Small intestine (tissue), 7 donors: ENCODE measurements at regions not wholly inside any gene's neighbourhood (a gene's known extent, or its start where the extent isn't known, plus 50 kb on each side); places are given as distances from the start of the nearest gene placed in this dataset.

ENCODE experiments used
- DNase-seq, 2 donors: peaks; one replicate each; pipeline versions ENCODE4 v3.0.0 to v3.0.0-alpha.2; 2013
- FAIRE-seq: peaks from 2 replicates; lab custom pipeline; 2012; peaks lifted over from hg19 to GRCh38; lab: Jason Lieb, UNC
- H3K27ac ChIP-seq, 3 donors: one replicate each; pipeline ENCODE4 v1.5.1; 2013; ENCODE audit warnings: low read length in 2 of 3, mild to moderate bottlenecking in 2 of 3, control low read depth in 1 of 3, inconsistent platforms in 1 of 3, low read depth in 1 of 3, moderate library complexity in 1 of 3
- H3K27me3 ChIP-seq, 3 donors: one replicate each; pipeline ENCODE4 v1.6.1; 2013; ENCODE audit warnings: low read length in 3 of 3, inconsistent platforms in 1 of 3; ENCODE audit not compliant: control insufficient read depth in 3 of 3, insufficient read depth in 3 of 3
- H3K36me3 ChIP-seq, 3 donors: one replicate each; pipeline ENCODE4 v1.6.1; 2013; ENCODE audit warnings: low read length in 3 of 3, inconsistent platforms in 1 of 3, low read depth in 1 of 3, mild to moderate bottlenecking in 1 of 3, moderate library complexity in 1 of 3; ENCODE audit not compliant: control insufficient read depth in 3 of 3, insufficient read depth in 2 of 3
- H3K4me1 ChIP-seq, 3 donors: one replicate each; pipeline ENCODE4 v1.6.1; 2013; ENCODE audit warnings: low read length in 2 of 3, inconsistent platforms in 1 of 3, low read depth in 1 of 3, mild to moderate bottlenecking in 1 of 3, moderate library complexity in 1 of 3; ENCODE audit not compliant: control insufficient read depth in 3 of 3, insufficient read depth in 2 of 3
- H3K4me3 ChIP-seq, 3 donors: one replicate each; pipeline ENCODE4 v1.5.1; 2013; ENCODE audit warnings: low read length in 3 of 3, control low read depth in 1 of 3, inconsistent platforms in 1 of 3, low read depth in 1 of 3, mild to moderate bottlenecking in 1 of 3, moderate library complexity in 1 of 3
- H3K9me3 ChIP-seq, 2 donors: one replicate each; pipeline ENCODE4 v1.6.1; 2013; ENCODE audit warnings: low read depth in 1 of 2, low read length in 1 of 2; ENCODE audit not compliant: control insufficient read depth in 2 of 2, insufficient read depth in 1 of 2
- WGBS, 3 donors: extraction: QIAGEN DNeasy Blood & Tissue Kit; methylation state at CpG; one replicate each; pipeline ENCODE4 v1.1.7; 2013; 5-methylcytosine and 5-hydroxymethylcytosine counted together
- donor health status: healthy with polysubstance abuse.
- donor health status: control.
- donor health status: control.
- donor health status: Bipolar disorder and iron deficiency.
- donor health status: healthy.

- H3K4me1 ChIP-seq, result peaks cover 0 to 10% (median 4%) of the 10 kb centered on the region in 3 donors
- H3K36me3 ChIP-seq, result no peaks in the 10 kb centered on the region
- H3K27me3 ChIP-seq, result no peaks in the 10 kb centered on the region
- peaks cover 0 to 16% of the 10 kb centered on the region in 2 donors for H3K9me3 ChIP-seq
- no peak overlapping the region for H3K27ac ChIP-seq
- no peak overlapping the region for H3K4me3 ChIP-seq
- FAIRE-seq, result no peak
- DNase-seq, result no peak
- WGBS, 3 donors, result 86 to 99% (median 96%) methylated on average over 2 of the region's 2 CpGs
These were observed 98.1 kb upstream of the NRIP1 start for GRCh38 chr21:15162921-15163320.

GRCh38 chr21:15164273-15164672 is 99.5 kb upstream of the NRIP1 start:
- FAIRE-seq (no peak), DNase-seq (no peak)
- WGBS, 3 donors, result 84 to 94% (median 90%) methylated on average over 9 of the region's 9 CpGs
- Histone ChIP-seq H3K4me3 (no peak overlapping the region), H3K27me3 (no peaks in the 10 kb centered on the region), H3K27ac (peak overlapping the region in 2 of 3 donors; percentile 38 to 41), H3K4me1 (peaks cover 0 to 9% (median 4%) of the 10 kb centered on the region in 3 donors), H3K36me3 (no peaks in the 10 kb centered on the region), H3K9me3 (peaks cover 0 to 11% of the 10 kb centered on the region in 2 donors)

- peaks cover 0 to 11% of the 10 kb centered on the region in 2 donors for H3K9me3 ChIP-seq
- 13 to 55% (median 33%) methylated on average over 2 of the region's 2 CpGs for WGBS, 3 donors
- no peak overlapping the region for H3K4me3 ChIP-seq
- no peaks in the 10 kb centered on the region for H3K36me3 ChIP-seq
- DNase-seq, result peak; percentile 76 to 94
- H3K27ac ChIP-seq, result peak overlapping the region in 1 of 3 donors; percentile 41
- peak; percentile 44 for FAIRE-seq
- peaks cover 0 to 4% (median 4%) of the 10 kb centered on the region in 3 donors for H3K4me1 ChIP-seq
- H3K27me3 ChIP-seq, result no peaks in the 10 kb centered on the region
These were observed 100.0 kb upstream of the NRIP1 start for GRCh38 chr21:15164678-15165303.

- no peaks in the 10 kb centered on the region for H3K36me3 ChIP-seq
- 77 to 85% (median 79%) methylated on average over 2 of the region's 2 CpGs for WGBS, 3 donors
These were observed 105.8 kb upstream of the NRIP1 start for GRCh38 chr21:15170614-15171013.

GRCh38 chr21:15171546-15171945 is 106.7 kb upstream of the NRIP1 start:
- no peaks in the 10 kb centered on the region for H3K27me3 ChIP-seq
- FAIRE-seq (no peak), DNase-seq (no peak)
- no peak overlapping the region for H3K4me3 ChIP-seq
- 84 to 89% (median 87%) methylated on average over 4 of the region's 4 CpGs for WGBS, 3 donors
- H3K4me1 ChIP-seq, result peaks cover 0 to 2% (median 0%) of the 10 kb centered on the region in 3 donors
- H3K27ac ChIP-seq, result no peak overlapping the region
- no peaks in the 10 kb centered on the region for H3K9me3 ChIP-seq
- no peaks in the 10 kb centered on the region for H3K36me3 ChIP-seq

More at GRCh38 chr21:15170614-15171013, 105.8 kb upstream of the NRIP1 start:
- Histone ChIP-seq H3K27ac (no peak overlapping the region), H3K4me1 (peaks cover 0 to 2% (median 0%) of the 10 kb centered on the region in 3 donors), H3K4me3 (no peak overlapping the region), H3K9me3 (peaks cover 0 to 3% of the 10 kb centered on the region in 2 donors), H3K27me3 (no peaks in the 10 kb centered on the region)
- no peak for DNase-seq
- FAIRE-seq, result no peak

GRCh38 chr21:15172963-15173362 is 108.2 kb upstream of the NRIP1 start:
- WGBS, 3 donors, result 27 to 49% (median 38%) methylated on average over 3 of the region's 3 CpGs
- no peaks in the 10 kb centered on the region for H3K27me3 ChIP-seq
- H3K36me3 ChIP-seq, result no peaks in the 10 kb centered on the region
- DNase-seq (no peak), FAIRE-seq (no peak)
- H3K4me1 ChIP-seq, result peaks cover 0 to 2% (median 0%) of the 10 kb centered on the region in 3 donors
- H3K27ac ChIP-seq, result no peak overlapping the region
- H3K4me3 ChIP-seq, result no peak overlapping the region
- H3K9me3 ChIP-seq, result no peaks in the 10 kb centered on the region

GRCh38 chr21:15174923-15175322 is 110.1 kb upstream of the NRIP1 start:
- Histone ChIP-seq H3K4me1 (peaks cover 0 to 2% (median 0%) of the 10 kb centered on the region in 3 donors), H3K27ac (no peak overlapping the region), H3K4me3 (no peak overlapping the region), H3K27me3 (no peaks in the 10 kb centered on the region), H3K9me3 (no peaks in the 10 kb centered on the region), H3K36me3 (no peaks in the 10 kb centered on the region)
- FAIRE-seq, result no peak
- DNase-seq, result no peak
- WGBS, 3 donors, result 94 to 97% (median 95%) methylated on average over 3 of the region's 3 CpGs

GRCh38 chr21:15182731-15183130 is 117.9 kb upstream of the NRIP1 start:
- WGBS, 3 donors, result 78 to 89% (median 84%) methylated on average over 4 of the region's 4 CpGs
- Histone ChIP-seq H3K4me1 (no peaks in the 10 kb centered on the region), H3K9me3 (no peaks in the 10 kb centered on the region), H3K36me3 (no peaks in the 10 kb centered on the region), H3K27me3 (no peaks in the 10 kb centered on the region), H3K27ac (no peak overlapping the region), H3K4me3 (no peak overlapping the region)
- FAIRE-seq, result no peak
- DNase-seq, result no peak
